ENCODE measurements at regions not wholly inside any gene's neighbourhood (a gene's known extent, or its start where the extent isn't known, plus 50 kb on each side); places are given as distances from the start of the nearest gene placed in this dataset.
"Not testable (repeated sequence)": the region's sequence is repeated elsewhere in the genome, so short reads cannot be mapped to it uniquely, and the experiment has no call there.

GRCh38 chr1:234958706-234959657, 169.7 kb downstream of the TOMM20 start:
- no peak for DNase-seq (ENCODE audit: low spot score)

GRCh38 chr1:234958066-234958705, 170.5 kb downstream of the TOMM20 start:
- DNase-seq (ENCODE audit: low spot score): no peak

GRCh38 chr1:234957330-234958065, 171.1 kb downstream of the TOMM20 start:
- no peak for DNase-seq (ENCODE audit: low spot score)

GRCh38 chr1:234956821-234957329, 171.8 kb downstream of the TOMM20 start:
- DNase-seq (ENCODE audit: low spot score): no peak

GRCh38 chr1:234955107-234955731, 173.4 kb downstream of the TOMM20 start:
- no peak for DNase-seq (ENCODE audit: low spot score)

GRCh38 chr1:234954613-234955012, 174.0 kb downstream of the TOMM20 start:
- DNase-seq (ENCODE audit: low spot score): no peak

GRCh38 chr1:234953655-234954405, 174.8 kb downstream of the TOMM20 start:
- DNase-seq (ENCODE audit: low spot score): no peak

GRCh38 chr1:234950598-234950997, 178.0 kb downstream of the TOMM20 start:
- DNase-seq (ENCODE audit: low spot score): no peak

- not testable (repeated sequence) for DNase-seq (ENCODE audit: low spot score)
Measured at GRCh38 chr1:234949528-234949927, 179.1 kb downstream of the TOMM20 start.

GRCh38 chr1:234944439-234945344, 183.9 kb downstream of the TOMM20 start:
- no peak for DNase-seq (ENCODE audit: low spot score)

- DNase-seq (ENCODE audit: low spot score): no peak
Measured at GRCh38 chr1:234943836-234944402, 184.7 kb downstream of the TOMM20 start.

GRCh38 chr1:234942879-234943506, 185.6 kb downstream of the TOMM20 start:
- DNase-seq (ENCODE audit: low spot score): no peak

- no peak for DNase-seq (ENCODE audit: low spot score)
Measured at GRCh38 chr1:234942012-234942332, 186.7 kb downstream of the TOMM20 start.

- no peak for DNase-seq (ENCODE audit: low spot score)
Measured at GRCh38 chr1:234941321-234942011, 187.2 kb downstream of the TOMM20 start.

- DNase-seq (ENCODE audit: low spot score): no peak
Measured at GRCh38 chr1:234940841-234941240, 187.8 kb downstream of the TOMM20 start.

GRCh38 chr1:234938924-234939323, 189.7 kb downstream of the TOMM20 start:
- DNase-seq (ENCODE audit: low spot score): no peak

GRCh38 chr1:234938135-234938534, 190.5 kb downstream of the TOMM20 start:
- no peak for DNase-seq (ENCODE audit: low spot score)

GRCh38 chr1:234936612-234937389, 191.8 kb downstream of the TOMM20 start:
- no peak for DNase-seq (ENCODE audit: low spot score)

All from D341Med (cell line).